HEK293T (cell line): ENCODE measurements at regions not wholly inside any gene's neighbourhood (a gene's known extent, or its start where the extent isn't known, plus 50 kb on each side); places are given as distances from the start of the nearest gene placed in this dataset.
"Not testable (repeated sequence)": the region's sequence is repeated elsewhere in the genome, so short reads cannot be mapped to it uniquely, and the experiment has no call there.

Experiments
- CTCF ChIA-PET: fragments of 350-600 bp; formaldehyde crosslinking; extraction: SDS; loops from one replicate; lab custom pipeline; 2021; ENCODE audit warnings: antibody characterized with exemption, inconsistent platforms; lab: Yijun Ruan, JAX
- POLR2A ChIA-PET: fragments of 350-600 bp; formaldehyde crosslinking; extraction: SDS; loops from one replicate; lab custom pipeline; 2020; ENCODE audit warnings: antibody characterized with exemption, inconsistent platforms; lab: Yijun Ruan, JAX
- DNase-seq: peaks from one replicate; pipeline ENCODE4 v3.0.0; 2012; ENCODE audit warnings: mixed read lengths; ENCODE audit errors: extremely low spot score
- ARNT ChIP-seq: fragments of 450-650 bp; IDR thresholded peaks from 2 replicates; pipeline ENCODE4 v1.6.1; 2017; ENCODE audit warnings: mild to moderate bottlenecking
- BHLHE40 ChIP-seq: fragments of 450-650 bp; IDR thresholded peaks from 2 replicates; pipeline ENCODE4 v1.6.1; 2016; ENCODE audit warnings: mild to moderate bottlenecking, moderate library complexity, borderline replicate concordance
- CTBP1 ChIP-seq: fragments of 450-650 bp; IDR thresholded peaks from 2 replicates; pipeline ENCODE4 v1.6.1; 2016; ENCODE audit warnings: borderline replicate concordance
- ELF4 ChIP-seq: fragments of 450-650 bp; IDR thresholded peaks from 2 replicates; pipeline ENCODE4 v1.6.1; 2017; ENCODE audit warnings: antibody characterized with exemption
- FOXA1 ChIP-seq: fragments of 450-650 bp; IDR thresholded peaks from 2 replicates; pipeline ENCODE4 v1.6.1; 2016; ENCODE audit warnings: mild to moderate bottlenecking
- FOXK2 ChIP-seq: fragments of 450-650 bp; IDR thresholded peaks from 2 replicates; pipeline ENCODE4 v1.6.1; 2016; ENCODE audit warnings: mild to moderate bottlenecking
- FOXM1 ChIP-seq: fragments of 450-650 bp; IDR thresholded peaks from 2 replicates; pipeline ENCODE4 v1.6.1; 2017; ENCODE audit warnings: mild to moderate bottlenecking, borderline replicate concordance
- HDGF ChIP-seq: fragments of 450-650 bp; IDR thresholded peaks from 2 replicates; pipeline ENCODE4 v1.6.1; 2017; ENCODE audit warnings: antibody characterized with exemption, borderline replicate concordance
- L3MBTL2 ChIP-seq: fragments of 450-650 bp; conservative IDR thresholded peaks from 2 replicates; pipeline ENCODE4 v1.6.1; 2016; ENCODE audit warnings: mild to moderate bottlenecking
- LEF1 ChIP-seq: fragments of 450-650 bp; IDR thresholded peaks from 2 replicates; pipeline ENCODE4 v1.6.1; 2017; ENCODE audit warnings: mild to moderate bottlenecking, borderline replicate concordance
- NFRKB ChIP-seq: fragments of 450-650 bp; IDR thresholded peaks from 2 replicates; pipeline ENCODE4 v1.6.1; 2016; ENCODE audit warnings: mild to moderate bottlenecking, moderate library complexity
- PKNOX1 ChIP-seq: fragments of 450-650 bp; IDR thresholded peaks from 2 replicates; pipeline ENCODE4 v1.6.1; 2016
- SP1 ChIP-seq: fragments of 450-650 bp; IDR thresholded peaks from 2 replicates; pipeline ENCODE4 v1.6.1; 2017
- SUZ12 ChIP-seq: fragments of 450-650 bp; IDR thresholded peaks from 2 replicates; pipeline ENCODE4 v1.6.1; 2016; ENCODE audit warnings: mild to moderate bottlenecking
- TARDBP ChIP-seq: fragments of 450-650 bp; IDR thresholded peaks from 2 replicates; pipeline ENCODE4 v1.6.1; 2016
- ZNF384 ChIP-seq: fragments of 450-650 bp; IDR thresholded peaks from 2 replicates; pipeline ENCODE4 v1.6.1; 2016

DNA sequence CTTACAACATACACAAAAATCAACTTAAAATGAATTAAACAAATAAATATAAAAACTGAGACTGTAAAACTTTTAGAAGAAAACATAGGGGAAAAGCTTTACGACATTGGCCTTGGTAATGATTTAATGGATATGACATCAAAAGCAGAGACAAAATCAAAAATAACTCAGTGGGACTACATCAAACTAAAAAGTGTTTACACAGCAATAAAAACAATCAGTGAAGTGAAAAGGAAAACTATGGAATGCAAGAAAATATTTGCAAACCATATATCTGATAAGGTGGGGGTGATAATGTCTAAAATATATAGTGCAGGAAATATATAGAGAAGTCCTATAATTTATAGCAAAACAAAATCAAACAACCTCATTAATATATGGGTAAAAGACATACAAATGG is 364.4 kb upstream of the INTU start:
- DNase-seq: no peak
- no peak for TF ChIP-seq ELF4
- TF ChIP-seq FOXM1: no peak
- TF ChIP-seq LEF1: no peak
- TF ChIP-seq PKNOX1: no peak
- TF ChIP-seq FOXA1: no peak
- TF ChIP-seq L3MBTL2: no peak
- TF ChIP-seq ZNF384: no peak
- ChIA-PET POLR2A (no interaction called here), CTCF (no interaction called here)

GRCh38 chr4:127277023-127277422 is 355.7 kb upstream of the INTU start:
- CTCF ChIA-PET: interaction anchor here (0.6 kb wide), 1 partner anchor 124 kb away, joined by 3 read pairs; no protein-coding TSS in a partner anchor
- DNase-seq, POLR2A ChIA-PET: not testable (repeated sequence)

DNA sequence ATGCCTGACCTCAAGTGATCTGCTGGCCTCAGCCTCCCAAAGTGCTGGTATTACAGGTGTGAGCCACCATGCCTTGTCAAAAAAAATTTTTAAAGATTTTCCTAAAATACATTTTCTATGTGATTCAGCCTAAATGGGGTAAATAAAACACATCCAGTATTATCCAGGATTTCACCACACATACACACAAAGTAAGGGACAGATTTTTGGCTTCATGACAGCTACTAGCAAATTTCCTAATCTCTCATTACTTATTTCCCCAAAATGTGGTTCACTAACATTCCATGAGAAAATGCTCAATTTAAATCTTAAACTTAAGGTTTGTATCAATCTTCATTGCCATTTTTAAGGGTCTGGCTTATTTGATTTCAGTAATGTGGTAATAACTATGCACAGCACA is 348.5 kb upstream of the INTU start:
- CTCF ChIA-PET: no interaction called here
- TF ChIP-seq ZNF384 (no peak), LEF1 (no peak), HDGF (no peak), L3MBTL2 (no peak), BHLHE40 (no peak), ARNT (no peak), PKNOX1 (no peak), FOXA1 (no peak), ELF4 (no peak), SUZ12 (no peak), SP1 (no peak), FOXM1 (no peak), CTBP1 (no peak)
- POLR2A ChIA-PET: no interaction called here
- no peak for DNase-seq

DNA sequence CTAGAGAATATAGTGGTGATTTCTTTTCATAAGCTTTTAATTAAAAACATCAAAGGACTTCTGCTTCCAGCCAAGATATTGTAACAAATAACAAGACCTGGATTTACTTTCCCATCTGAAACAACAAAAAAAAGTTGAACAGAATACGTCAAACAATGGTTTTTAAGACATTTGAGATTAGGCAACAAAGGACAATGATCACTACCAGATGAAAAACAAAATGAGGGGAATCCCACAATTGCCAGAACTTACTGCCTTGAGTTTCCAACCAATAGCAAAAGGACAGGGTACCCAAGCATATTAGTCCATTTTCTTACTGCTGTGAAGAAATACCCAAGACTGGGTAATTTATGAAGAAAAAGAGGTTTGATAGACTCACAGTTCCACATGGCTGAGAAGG is 341.4 kb upstream of the INTU start:
- TF ChIP-seq L3MBTL2: no peak
- ChIA-PET CTCF (interaction anchor here (0.7 kb wide), 1 partner anchor 1604 kb away, joined by 3 read pairs; no protein-coding TSS in a partner anchor), POLR2A (no interaction called here)
- no peak for DNase-seq

GRCh38 chr4:127293496-127293895 is 339.3 kb upstream of the INTU start:
- CTCF ChIA-PET: no interaction called here
- TF ChIP-seq ARNT (no peak), PKNOX1 (no peak), SP1 (no peak), L3MBTL2 (no peak), NFRKB (no peak), SUZ12 (no peak), TARDBP (no peak), HDGF (no peak), ZNF384 (no peak), FOXK2 (no peak), BHLHE40 (no peak), ELF4 (no peak), FOXA1 (no peak), CTBP1 (no peak), LEF1 (no peak), FOXM1 (no peak)

GRCh38 chr4:127304356-127304755 is 328.4 kb upstream of the INTU start:
- DNase-seq: no peak
- TF ChIP-seq PKNOX1 (no peak), SP1 (no peak), CTBP1 (no peak), FOXM1 (no peak), L3MBTL2 (no peak), SUZ12 (no peak), HDGF (no peak)
- ChIA-PET CTCF (no interaction called here), POLR2A (no interaction called here)

More at GRCh38 chr4:127293496-127293895, 339.3 kb upstream of the INTU start:
- POLR2A ChIA-PET: no interaction called here
- DNase-seq: no peak

DNA sequence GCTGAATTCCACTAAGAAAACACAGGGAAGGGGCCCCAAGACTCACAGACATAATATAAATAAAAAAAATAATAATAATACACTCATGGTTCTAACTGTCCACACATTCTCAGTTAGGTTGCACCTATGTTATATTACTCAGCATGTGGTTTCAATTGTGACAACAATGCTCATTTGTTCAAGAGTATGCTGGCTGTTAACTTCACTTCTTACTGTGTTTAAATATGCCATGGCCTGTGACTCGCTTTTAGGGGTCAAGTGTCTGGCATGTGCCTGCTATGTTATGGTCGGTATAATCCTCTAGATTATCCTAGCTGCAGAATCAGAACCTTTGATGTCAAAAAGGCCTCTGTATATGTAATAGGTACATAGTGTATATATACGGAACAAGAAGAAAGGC is 324.8 kb upstream of the INTU start:
- CTCF ChIA-PET: interaction anchor here (1.0 kb wide), 1 partner anchor 16 kb away, joined by 3 read pairs; no protein-coding TSS in a partner anchor
- no peak for DNase-seq
- POLR2A ChIA-PET: no interaction called here

More for the DNA sequence above, 324.8 kb upstream of the INTU start:
- TF ChIP-seq L3MBTL2 (no peak), SUZ12 (no peak), CTBP1 (no peak), FOXA1 (no peak), LEF1 (no peak), ZNF384 (no peak), PKNOX1 (no peak), BHLHE40 (no peak)
